Keratinocyte (primary cell): ENCODE measurements at regions not wholly inside any gene's neighbourhood (a gene's known extent, or its start where the extent isn't known, plus 50 kb on each side); places are given as distances from the start of the nearest gene placed in this dataset.

ENCODE experiments used
- DNase-seq: peaks from one replicate; pipeline ENCODE4 v3.0.0-alpha.2; 2011; ENCODE audit warnings: low read depth, missing footprints, low spot score
- FAIRE-seq: peaks from 2 replicates; lab custom pipeline; 2011; peaks lifted over from hg19 to GRCh38; lab: Jason Lieb, UNC
- H2AFZ ChIP-seq: 2 replicates; pipeline ENCODE4 v1.6.0; 2012; ENCODE audit warnings: low read length, control low read depth, inconsistent platforms; ENCODE audit not compliant: control insufficient read depth
- H3K27ac ChIP-seq: 2 replicates; pipeline ENCODE4 v1.5.1; 2011; ENCODE audit warnings: low read length; ENCODE audit not compliant: control insufficient read depth, insufficient read depth
- H3K27me3 ChIP-seq: 3 replicates; pipeline ENCODE4 v1.6.0; 2011; ENCODE audit warnings: low read length; ENCODE audit not compliant: control insufficient read depth, insufficient read depth; ENCODE audit errors: extremely low read depth
- H3K36me3 ChIP-seq, 2 experiments: 2 replicates in 1 of 2; 3 replicates in 1 of 2; pipeline ENCODE4 v1.5.1; 2011; ENCODE audit warnings: low read length in 2 of 2, mild to moderate bottlenecking in 1 of 2; ENCODE audit not compliant: control insufficient read depth in 2 of 2, insufficient read depth in 2 of 2; ENCODE audit errors: extremely low read depth in 1 of 2
- H3K4me1 ChIP-seq: 3 replicates; pipeline ENCODE4 v1.5.1; 2011; ENCODE audit warnings: low read length; ENCODE audit not compliant: control insufficient read depth, insufficient read depth; ENCODE audit errors: extremely low read depth
- H3K4me2 ChIP-seq: 3 replicates; pipeline ENCODE4 v1.6.0; 2011; ENCODE audit warnings: low read depth, low read length; ENCODE audit not compliant: control insufficient read depth, insufficient read depth; ENCODE audit errors: extremely low read depth
- H3K4me3 ChIP-seq, 3 experiments: fragments of 200-600 bp in 1 of 3; sonication (generic) in 1 of 3; 2 replicates in 2 of 3; 3 replicates in 1 of 3; pipeline ENCODE4 v1.5.1; 2011 to 2016; ENCODE audit warnings: low read length in 3 of 3, mild to moderate bottlenecking in 3 of 3, control low read depth in 2 of 3, inconsistent platforms in 1 of 3, low read depth in 1 of 3, mixed read lengths in 1 of 3, mixed run types in 1 of 3, moderate library complexity in 1 of 3; ENCODE audit not compliant: control insufficient read depth in 2 of 3, insufficient read depth in 2 of 3; ENCODE audit errors: extremely low read depth in 1 of 3
- H3K79me2 ChIP-seq: 2 replicates; pipeline ENCODE4 v1.6.0; 2012; ENCODE audit warnings: low read length; ENCODE audit not compliant: control insufficient read depth, insufficient read depth
- H3K9ac ChIP-seq: 3 replicates; pipeline ENCODE4 v1.6.0; 2011; ENCODE audit warnings: low read length; ENCODE audit not compliant: control insufficient read depth, insufficient read depth; ENCODE audit errors: extremely low read depth
- H3K9me1 ChIP-seq: 3 replicates; pipeline ENCODE4 v1.6.0; 2011; ENCODE audit warnings: low read length; ENCODE audit not compliant: control insufficient read depth, insufficient read depth; ENCODE audit errors: extremely low read depth
- H3K9me3 ChIP-seq: 2 replicates; pipeline ENCODE4 v1.5.1; 2012; ENCODE audit warnings: low read depth, low read length; ENCODE audit not compliant: control insufficient read depth
- H4K20me1 ChIP-seq: 3 replicates; pipeline ENCODE4 v1.6.0; 2011; ENCODE audit warnings: low read length; ENCODE audit not compliant: control insufficient read depth, insufficient read depth; ENCODE audit errors: extremely low read depth
- CTCF ChIP-seq, 3 experiments: IDR thresholded peaks in 1 of 3; conservative IDR thresholded peaks in 1 of 3; optimal IDR thresholded peaks in 1 of 3; 2 replicates in 2 of 3; 3 replicates in 1 of 3; pipeline versions ENCODE3 to v1.5.1; 2011; ENCODE audit warnings: low read length in 3 of 3, mild to moderate bottlenecking in 3 of 3, moderate library complexity in 2 of 3, control low read depth in 1 of 3, inconsistent platforms in 1 of 3; ENCODE audit not compliant: insufficient read depth in 2 of 3; ENCODE audit errors: extremely low read depth in 1 of 3
- EZH2 ChIP-seq: IDR thresholded peaks from one replicate; pipeline ENCODE4 v1.6.1; 2012; ENCODE audit warnings: inconsistent platforms, mild to moderate bottlenecking, low read length, moderate library complexity
- dilution Hi-C: fragments of 300-500 bp; cut with MboI; formaldehyde crosslinking; loops from one replicate; pipeline ENCODE4 v1.7.0; 2020; ENCODE audit warnings: low sequenced_read_pairs; ENCODE audit not compliant: extremely low pct_ligation_motif_present

DNA sequence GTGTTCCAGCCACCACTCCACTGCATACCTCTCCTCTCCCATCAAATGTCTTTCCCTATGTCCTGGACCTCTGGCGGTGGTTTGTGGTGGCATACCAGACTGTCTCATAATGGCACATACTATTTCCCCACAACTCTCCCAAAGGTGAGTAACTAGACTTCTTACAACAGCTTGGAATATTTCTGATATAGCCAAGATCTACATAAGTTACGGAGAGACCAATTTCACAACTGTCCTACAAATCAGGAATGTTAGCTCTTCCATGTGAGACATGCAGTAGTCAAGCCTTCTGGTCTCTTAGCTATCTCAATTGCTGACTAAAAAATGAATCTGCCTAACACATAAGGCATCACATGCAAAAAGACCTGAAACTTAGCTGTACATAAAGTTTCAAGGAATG, 588.9 kb downstream of the RNF144B start:
- no peaks in the 10 kb centered on the region for H3K36me3 ChIP-seq
- dilution Hi-C loops: no loop called here
- TF ChIP-seq CTCF (optimal IDR thresholded peaks at IDR 0.05 in 1 of 3, IDR thresholded peaks at IDR 0.05 in 1 of 3, conservative IDR thresholded peaks at IDR 0.05 in 1 of 3; ENCODE audit: extremely low read depth in 1 of 3, insufficient read depth in 2 of 3, low read length in 3 of 3): no peak
- no peak for TF ChIP-seq EZH2

GRCh38 chr6:18976966-18977365, 589.8 kb downstream of the RNF144B start:
- FAIRE-seq (no peak), DNase-seq (no peak)
- TF ChIP-seq EZH2 (no peak), CTCF (optimal IDR thresholded peaks at IDR 0.05 in 1 of 3, IDR thresholded peaks at IDR 0.05 in 1 of 3, conservative IDR thresholded peaks at IDR 0.05 in 1 of 3; ENCODE audit: extremely low read depth in 1 of 3, insufficient read depth in 2 of 3, low read length in 3 of 3) (no peak)
- Histone ChIP-seq H3K36me3 (no peaks in the 10 kb centered on the region), H3K4me3 (no peak overlapping the region), H3K4me2 (no peak overlapping the region), H3K9me1 (no peaks in the 10 kb centered on the region), H2AFZ (no peak overlapping the region), H3K27ac (no peak overlapping the region), H3K9me3 (no peaks in the 10 kb centered on the region), H3K9ac (no peak overlapping the region), H4K20me1 (no peaks in the 10 kb centered on the region), H3K79me2 (no peaks in the 10 kb centered on the region), H3K27me3 (no peaks in the 10 kb centered on the region), H3K4me1 (no peaks in the 10 kb centered on the region)
- dilution Hi-C loops: no loop called here

More for the DNA sequence above, 588.9 kb downstream of the RNF144B start:
- Histone ChIP-seq H3K79me2 (no peaks in the 10 kb centered on the region), H2AFZ (no peak overlapping the region), H3K4me2 (no peak overlapping the region), H3K27me3 (no peaks in the 10 kb centered on the region), H3K27ac (no peak overlapping the region), H3K9me3 (no peaks in the 10 kb centered on the region), H4K20me1 (no peaks in the 10 kb centered on the region), H3K4me3 (no peak overlapping the region), H3K9ac (no peak overlapping the region), H3K4me1 (no peaks in the 10 kb centered on the region), H3K9me1 (no peaks in the 10 kb centered on the region)
- no peak for DNase-seq
- no peak for FAIRE-seq
